GM12865 (cell line): ENCODE measurements at regions not wholly inside any gene's neighbourhood (a gene's known extent, or its start where the extent isn't known, plus 50 kb on each side); places are given as distances from the start of the nearest gene placed in this dataset.

ENCODE experiments used
- DNase-seq: peaks from one replicate; pipeline ENCODE4 v3.0.0; 2010; ENCODE audit warnings: low read depth
- H3K4me3 ChIP-seq: 2 replicates; pipeline ENCODE4 v1.5.1; 2011; ENCODE audit warnings: mild to moderate bottlenecking, low read depth, low read length, control low read depth
- CTCF ChIP-seq: IDR thresholded peaks from 2 replicates; pipeline ENCODE4 v1.5.1; 2011; ENCODE audit warnings: low read length, control low read depth, low read depth, inconsistent platforms; ENCODE audit not compliant: insufficient read depth; ENCODE audit errors: missing control alignments

GRCh38 chr12:98013560-98013959 is 501.8 kb upstream of the TMPO start:
- H3K4me3 ChIP-seq, result no peak overlapping the region

GRCh38 chr12:98018836-98019235 is 496.6 kb upstream of the TMPO start:
- TF ChIP-seq CTCF, result no peak

More at GRCh38 chr12:98013560-98013959, 501.8 kb upstream of the TMPO start:
- no peak for DNase-seq
- TF ChIP-seq CTCF, result no peak

GRCh38 chr12:98020376-98020775 is 495.0 kb upstream of the TMPO start:
- H3K4me3 ChIP-seq, result no peak overlapping the region
- TF ChIP-seq CTCF, result no peak
- DNase-seq, result no peak

More at GRCh38 chr12:98018836-98019235, 496.6 kb upstream of the TMPO start:
- no peak overlapping the region for H3K4me3 ChIP-seq
- DNase-seq, result no peak

- no peak for TF ChIP-seq CTCF
- no peak overlapping the region for H3K4me3 ChIP-seq
- DNase-seq, result no peak
These were observed 492.4 kb upstream of the TMPO start for GRCh38 chr12:98022961-98023360.

GRCh38 chr12:98037401-98038140 is 477.8 kb upstream of the TMPO start:
- no peak overlapping the region for H3K4me3 ChIP-seq
- no peak for DNase-seq
- no peak for TF ChIP-seq CTCF

- no peak for DNase-seq
- no peak overlapping the region for H3K4me3 ChIP-seq
- TF ChIP-seq CTCF, result no peak
These were observed 472.7 kb upstream of the TMPO start for GRCh38 chr12:98042668-98043067.

GRCh38 chr12:98045395-98045794 is 470.0 kb upstream of the TMPO start:
- TF ChIP-seq CTCF, result no peak
- no peak for DNase-seq
- H3K4me3 ChIP-seq, result no peak overlapping the region
